Prostate gland (tissue), 2 donors: ENCODE measurements at regions not wholly inside any gene's neighbourhood (a gene's known extent, or its start where the extent isn't known, plus 50 kb on each side); places are given as distances from the start of the nearest gene placed in this dataset.

Experiments used
- POLR2A ChIP-seq: fragments of 450-650 bp; IDR thresholded peaks from one replicate; pipeline ENCODE4 v1.6.1; 2016; ENCODE audit warnings: antibody characterized with exemption, mild to moderate bottlenecking
- POLR2AphosphoS5 ChIP-seq: sonication (generic); formaldehyde crosslinking; IDR thresholded peaks from one replicate; pipeline ENCODE4 v1.6.1; 2017; ENCODE audit warnings: antibody characterized with exemption
- TF ChIP-seq, protein P1 (sequence below), 4 experiments: fragments of 200-600 bp in 2 of 4; fragments of 450-650 bp in 2 of 4; sonication (generic) in 2 of 4; IDR thresholded peaks; 1 replicate in 3 of 4; 2 replicates in 1 of 4; pipeline ENCODE4 v1.5.1; 2016 to 2019; ENCODE audit warnings: antibody characterized with exemption in 4 of 4, mild to moderate bottlenecking in 2 of 4, moderate library complexity in 2 of 4

GRCh38 chr2:139819273-139819796 is 1039.1 kb upstream of the NXPH2 start:
- TF ChIP-seq, protein P1, sequence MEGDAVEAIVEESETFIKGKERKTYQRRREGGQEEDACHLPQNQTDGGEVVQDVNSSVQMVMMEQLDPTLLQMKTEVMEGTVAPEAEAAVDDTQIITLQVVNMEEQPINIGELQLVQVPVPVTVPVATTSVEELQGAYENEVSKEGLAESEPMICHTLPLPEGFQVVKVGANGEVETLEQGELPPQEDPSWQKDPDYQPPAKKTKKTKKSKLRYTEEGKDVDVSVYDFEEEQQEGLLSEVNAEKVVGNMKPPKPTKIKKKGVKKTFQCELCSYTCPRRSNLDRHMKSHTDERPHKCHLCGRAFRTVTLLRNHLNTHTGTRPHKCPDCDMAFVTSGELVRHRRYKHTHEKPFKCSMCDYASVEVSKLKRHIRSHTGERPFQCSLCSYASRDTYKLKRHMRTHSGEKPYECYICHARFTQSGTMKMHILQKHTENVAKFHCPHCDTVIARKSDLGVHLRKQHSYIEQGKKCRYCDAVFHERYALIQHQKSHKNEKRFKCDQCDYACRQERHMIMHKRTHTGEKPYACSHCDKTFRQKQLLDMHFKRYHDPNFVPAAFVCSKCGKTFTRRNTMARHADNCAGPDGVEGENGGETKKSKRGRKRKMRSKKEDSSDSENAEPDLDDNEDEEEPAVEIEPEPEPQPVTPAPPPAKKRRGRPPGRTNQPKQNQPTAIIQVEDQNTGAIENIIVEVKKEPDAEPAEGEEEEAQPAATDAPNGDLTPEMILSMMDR (IDR thresholded peaks at IDR 0.05): no peak
- TF ChIP-seq POLR2AphosphoS5 (no peak), POLR2A (no peak)
